Effector CD8-positive, alpha-beta T cell (primary cell): ENCODE measurements at regions not wholly inside any gene's neighbourhood (a gene's known extent, or its start where the extent isn't known, plus 50 kb on each side); places are given as distances from the start of the nearest gene placed in this dataset.
A peak's percentile ranks its signal among the peaks of the same experiment; 100 is the strongest.

Source experiments
- DNase-seq: peaks from one replicate; lab custom pipeline; 2025; lab: John Stamatoyannopoulos, UW

DNA sequence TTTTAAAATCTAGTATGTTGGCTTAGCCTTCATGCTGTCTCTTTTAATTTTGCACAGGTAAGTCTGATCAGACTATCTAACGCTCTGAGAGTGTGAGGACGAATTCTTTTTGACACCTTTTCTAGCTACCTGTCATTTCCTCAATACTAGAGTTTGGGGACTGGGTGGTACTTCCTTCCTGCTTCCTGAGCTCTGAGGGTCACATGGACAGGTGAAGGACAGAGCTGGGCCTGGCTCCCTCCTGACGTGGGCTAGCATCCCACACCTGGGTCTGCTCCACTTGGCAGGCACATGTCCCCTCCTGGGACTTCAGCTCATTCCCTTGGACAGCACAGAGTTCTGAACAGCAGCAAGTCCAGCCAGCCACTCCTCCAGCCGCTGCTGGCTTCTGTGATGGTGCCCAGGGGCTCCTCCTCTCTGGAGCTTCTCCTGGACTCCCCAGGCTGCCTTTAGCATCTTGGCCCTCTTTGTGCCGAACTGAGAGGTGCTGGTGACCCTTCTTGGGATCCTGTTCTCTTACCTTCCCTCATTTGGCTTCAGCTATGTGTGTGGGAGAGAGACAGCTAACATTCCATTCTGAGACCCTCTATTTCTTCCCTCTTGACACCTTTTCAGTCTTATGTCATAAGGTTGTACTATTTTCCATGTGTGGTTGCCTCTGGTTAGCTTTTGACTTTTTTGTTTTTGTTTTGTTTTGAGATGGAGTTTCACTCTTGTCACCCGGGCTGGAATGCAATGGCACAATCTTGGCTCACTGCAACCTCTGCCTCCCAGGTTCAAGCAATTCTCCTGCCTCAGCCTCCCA is 106.9 kb downstream of the B3GNT2 start:
- DNase-seq, result no peak

DNA sequence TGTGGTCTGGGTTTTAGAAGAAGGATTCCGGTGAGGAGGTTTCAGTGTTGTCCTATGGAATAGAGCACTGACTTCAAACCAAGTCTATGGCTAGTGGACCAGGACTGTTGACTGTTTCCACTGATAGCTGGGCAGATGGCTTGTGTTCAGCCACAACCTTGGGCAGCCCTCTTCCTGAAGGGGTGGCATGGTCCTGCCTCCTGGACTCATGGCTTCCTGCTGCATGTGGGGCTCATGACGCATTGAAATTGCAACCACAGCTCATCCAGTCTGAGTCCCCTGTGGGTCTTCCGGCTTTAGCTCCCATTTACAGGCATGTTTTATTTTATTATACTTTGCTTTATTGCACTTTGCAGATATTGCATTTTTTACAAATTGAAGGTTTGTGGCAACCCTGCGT is 105.0 kb downstream of the B3GNT2 start:
- DNase-seq, result no peak

DNA sequence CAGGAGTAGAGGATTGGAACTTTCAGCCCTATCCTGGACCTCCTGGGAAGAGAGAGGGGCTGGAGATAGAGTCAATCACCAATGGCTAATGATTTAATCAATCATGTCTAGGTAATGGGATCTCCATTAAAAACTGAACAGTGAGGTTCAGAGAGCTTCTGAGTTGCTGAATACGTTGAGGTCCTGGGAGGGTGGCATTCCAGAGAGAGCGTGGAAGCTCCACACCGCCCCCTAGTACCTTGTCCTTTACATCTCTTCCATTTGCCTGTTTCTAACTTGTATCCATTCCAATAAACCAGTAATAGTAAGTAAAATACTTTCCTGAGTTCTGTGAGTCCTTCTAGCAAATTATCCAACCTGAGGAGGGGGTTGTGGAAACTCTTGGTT is 101.7 kb downstream of the B3GNT2 start:
- no peak for DNase-seq

DNA sequence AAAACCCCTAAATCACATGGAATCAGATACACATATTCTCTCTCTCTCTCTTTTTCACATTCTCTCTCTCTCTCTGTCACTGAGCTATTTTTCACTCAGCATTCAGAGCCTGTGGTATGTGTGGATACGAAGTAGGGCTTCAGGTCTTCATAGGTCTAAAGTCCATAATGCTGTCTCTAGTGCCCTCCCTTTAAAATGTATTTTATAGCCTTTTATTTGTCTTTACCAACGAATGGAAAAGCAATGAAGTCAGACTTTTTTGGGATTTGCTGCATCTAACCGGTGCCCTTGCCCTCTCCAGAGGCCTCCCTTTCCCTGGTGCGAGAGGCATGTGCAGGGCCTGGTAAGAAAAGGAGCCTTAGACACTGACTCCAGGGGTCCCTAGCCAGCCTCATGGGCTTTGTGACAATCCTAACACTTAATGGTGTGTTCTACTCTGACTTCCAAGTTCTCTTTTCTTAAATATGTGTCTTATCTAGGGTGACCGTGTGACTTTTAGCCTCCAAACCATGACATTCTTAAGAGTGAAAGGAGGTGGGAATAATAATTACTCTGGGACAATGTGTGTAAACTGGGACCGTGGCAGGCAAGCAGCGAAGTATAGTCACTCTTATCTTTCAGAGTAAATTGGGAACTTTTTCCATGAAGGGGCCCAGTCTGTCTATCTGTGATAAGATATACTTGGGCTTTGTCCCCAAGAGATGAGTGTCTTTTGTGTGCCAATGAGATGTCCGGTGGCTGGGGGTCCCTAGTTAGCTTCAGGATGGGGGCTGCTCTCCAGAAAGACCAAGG is 101.1 kb downstream of the B3GNT2 start:
- no peak for DNase-seq

DNA sequence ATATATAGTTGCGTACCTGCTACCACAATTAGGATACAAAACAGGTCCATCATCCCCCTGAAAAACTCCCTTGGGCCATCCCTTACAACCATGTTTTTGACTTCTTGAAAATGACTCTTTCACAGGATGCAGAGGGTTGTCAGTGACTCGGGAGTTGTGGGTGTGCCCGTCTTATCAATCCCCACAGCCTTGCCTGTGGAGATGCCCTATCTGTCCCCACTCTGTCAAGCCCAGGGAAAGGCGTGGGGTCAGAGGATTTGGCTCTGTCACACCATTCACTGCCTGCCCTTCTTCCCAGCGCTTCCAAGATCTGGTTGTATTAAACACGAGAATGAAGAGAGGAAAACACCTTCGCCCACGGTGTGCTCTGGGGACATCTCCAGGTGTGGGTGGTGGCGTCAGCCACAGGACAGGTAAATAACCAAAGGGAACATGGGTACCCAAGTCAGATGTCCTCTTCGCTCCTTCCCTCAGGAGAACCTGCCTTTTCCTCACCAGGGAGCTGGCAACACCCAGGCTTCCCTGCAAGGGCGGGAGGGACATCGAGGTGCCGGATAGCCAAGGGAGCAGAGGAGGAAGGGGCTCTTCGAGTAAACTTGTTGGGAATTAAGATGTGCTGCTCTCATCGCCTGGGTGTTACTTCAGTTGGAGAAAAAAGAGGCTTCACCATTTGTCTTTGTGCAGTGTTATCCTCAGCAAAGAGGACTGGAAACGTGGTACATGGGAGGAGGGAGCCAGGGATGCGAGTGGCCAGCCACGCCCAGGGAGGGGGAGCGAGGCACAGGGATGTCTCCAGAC is 100.3 kb downstream of the B3GNT2 start:
- DNase-seq, result no peak

DNA sequence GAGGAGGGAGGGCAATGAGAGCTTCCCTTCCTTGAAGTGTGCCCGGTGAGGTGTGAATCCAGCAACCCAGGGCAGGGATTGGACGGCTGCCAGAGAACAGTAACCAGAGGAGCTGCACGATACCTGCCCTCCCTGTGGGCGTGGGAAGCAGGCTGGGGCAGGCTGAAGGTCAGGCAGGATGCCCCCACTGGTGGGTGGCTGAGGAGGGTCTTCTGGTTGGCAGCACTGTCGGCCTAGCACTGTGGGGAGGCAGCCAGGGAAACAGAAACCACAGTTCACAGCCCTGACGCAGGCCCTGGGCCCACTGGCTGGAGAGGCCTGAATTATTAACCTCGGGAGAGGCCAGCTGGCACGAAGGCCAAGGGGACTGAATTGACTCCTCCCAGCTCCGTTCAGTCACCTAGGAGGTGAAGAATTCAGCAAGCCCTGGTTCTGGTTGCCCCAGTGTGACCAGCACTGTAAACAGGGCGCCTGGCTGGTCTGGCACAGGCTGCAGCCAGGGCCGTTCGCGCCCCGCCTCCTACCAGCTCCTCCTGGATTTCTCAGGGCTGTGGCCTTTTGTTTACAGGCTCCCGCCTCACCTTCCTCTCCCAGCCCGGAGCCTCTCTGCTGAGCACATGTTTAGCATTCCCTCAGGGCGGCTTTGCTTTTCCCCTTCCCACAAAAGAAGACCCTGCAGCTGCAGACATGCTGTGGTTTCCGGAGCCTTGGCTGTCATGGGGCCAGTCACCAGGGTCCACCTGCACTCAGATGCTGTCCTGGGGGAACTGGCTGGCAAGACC is 97.8 kb downstream of the B3GNT2 start:
- DNase-seq, result no peak

DNA sequence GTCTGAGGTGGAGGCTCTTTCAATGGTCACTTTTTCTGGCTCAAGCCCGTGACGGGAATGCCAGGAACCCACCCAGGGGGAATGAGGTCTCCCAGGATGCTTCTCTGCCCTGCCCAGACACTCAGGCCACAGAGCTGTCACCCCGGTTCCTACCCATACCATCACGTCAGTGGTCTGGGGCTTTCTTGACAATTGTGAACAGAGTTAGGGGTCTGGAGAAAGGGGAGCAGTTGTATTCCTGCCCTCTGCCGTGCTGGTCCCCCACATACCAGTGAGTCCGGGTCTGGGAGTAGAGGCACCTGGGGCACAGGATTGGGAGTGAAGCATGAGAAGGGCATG is 97.2 kb downstream of the B3GNT2 start:
- DNase-seq, result no peak

DNA sequence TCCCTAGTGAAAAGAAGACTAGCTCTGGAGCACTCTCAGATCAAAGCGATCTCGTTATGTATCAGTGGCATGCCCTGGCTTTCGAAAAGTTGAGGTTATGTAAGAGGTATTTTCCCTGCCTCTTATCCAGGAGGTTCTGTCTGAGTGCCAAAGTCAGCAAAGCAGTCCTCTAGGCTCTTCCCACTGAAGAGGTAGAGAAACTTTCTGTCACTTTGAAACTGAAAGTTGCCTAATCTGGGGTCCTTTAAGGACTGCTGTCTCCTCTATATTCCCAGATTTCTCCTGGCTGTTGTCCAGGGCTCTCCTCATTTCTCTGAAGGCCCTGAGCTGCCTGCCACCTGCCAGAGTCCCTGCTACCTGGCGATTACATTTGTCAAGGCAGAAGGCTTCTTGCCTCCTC is 96.3 kb downstream of the B3GNT2 start:
- no peak for DNase-seq

DNA sequence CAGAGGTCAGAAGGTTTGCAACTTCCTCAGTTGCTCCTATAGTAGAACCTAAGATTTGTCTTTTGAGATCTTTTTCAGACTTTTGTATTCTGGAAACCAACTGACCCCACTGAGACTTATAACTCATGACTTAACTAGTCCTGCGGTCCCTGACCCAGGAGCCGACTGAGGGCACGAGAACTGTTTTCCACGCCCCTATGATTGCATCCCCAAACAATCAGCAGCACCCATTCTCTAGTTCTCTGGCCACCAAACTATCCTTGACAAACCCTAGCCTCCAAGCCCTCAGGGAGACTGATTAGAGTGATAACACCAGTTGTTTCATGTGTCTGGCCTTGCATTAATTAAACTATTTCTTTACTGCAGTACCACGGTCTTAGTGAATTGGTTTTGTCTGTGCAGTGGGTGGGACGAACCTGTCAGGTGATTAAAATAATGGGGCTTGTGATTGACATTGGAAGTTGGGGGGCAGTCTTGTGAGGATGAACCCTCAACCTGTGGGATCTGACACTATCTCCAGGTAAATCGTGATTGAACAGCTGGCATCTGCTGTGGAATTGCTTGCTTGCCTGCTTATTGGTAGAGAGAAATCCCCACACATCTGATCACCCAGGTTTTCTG is 95.7 kb downstream of the B3GNT2 start:
- DNase-seq, result no peak

DNA sequence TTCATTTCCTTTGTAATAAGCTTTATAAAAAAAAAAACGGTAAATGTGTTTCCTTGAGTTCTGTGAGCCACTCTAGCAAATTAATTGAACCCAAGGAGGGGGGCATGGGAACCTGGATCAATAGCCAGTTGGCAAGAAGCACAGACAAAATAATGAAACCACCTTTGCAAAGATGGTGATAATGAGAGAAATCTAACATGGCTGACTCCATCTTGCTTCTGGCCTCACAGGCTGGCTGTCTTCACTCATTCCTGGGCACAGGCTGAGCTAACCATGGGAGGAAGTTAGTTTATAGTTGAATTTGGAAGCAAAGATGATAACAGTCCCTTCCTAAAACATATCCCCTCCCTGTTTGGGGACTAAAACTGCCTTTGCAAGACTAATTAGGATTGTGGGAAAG is 95.1 kb downstream of the B3GNT2 start:
- no peak for DNase-seq

DNA sequence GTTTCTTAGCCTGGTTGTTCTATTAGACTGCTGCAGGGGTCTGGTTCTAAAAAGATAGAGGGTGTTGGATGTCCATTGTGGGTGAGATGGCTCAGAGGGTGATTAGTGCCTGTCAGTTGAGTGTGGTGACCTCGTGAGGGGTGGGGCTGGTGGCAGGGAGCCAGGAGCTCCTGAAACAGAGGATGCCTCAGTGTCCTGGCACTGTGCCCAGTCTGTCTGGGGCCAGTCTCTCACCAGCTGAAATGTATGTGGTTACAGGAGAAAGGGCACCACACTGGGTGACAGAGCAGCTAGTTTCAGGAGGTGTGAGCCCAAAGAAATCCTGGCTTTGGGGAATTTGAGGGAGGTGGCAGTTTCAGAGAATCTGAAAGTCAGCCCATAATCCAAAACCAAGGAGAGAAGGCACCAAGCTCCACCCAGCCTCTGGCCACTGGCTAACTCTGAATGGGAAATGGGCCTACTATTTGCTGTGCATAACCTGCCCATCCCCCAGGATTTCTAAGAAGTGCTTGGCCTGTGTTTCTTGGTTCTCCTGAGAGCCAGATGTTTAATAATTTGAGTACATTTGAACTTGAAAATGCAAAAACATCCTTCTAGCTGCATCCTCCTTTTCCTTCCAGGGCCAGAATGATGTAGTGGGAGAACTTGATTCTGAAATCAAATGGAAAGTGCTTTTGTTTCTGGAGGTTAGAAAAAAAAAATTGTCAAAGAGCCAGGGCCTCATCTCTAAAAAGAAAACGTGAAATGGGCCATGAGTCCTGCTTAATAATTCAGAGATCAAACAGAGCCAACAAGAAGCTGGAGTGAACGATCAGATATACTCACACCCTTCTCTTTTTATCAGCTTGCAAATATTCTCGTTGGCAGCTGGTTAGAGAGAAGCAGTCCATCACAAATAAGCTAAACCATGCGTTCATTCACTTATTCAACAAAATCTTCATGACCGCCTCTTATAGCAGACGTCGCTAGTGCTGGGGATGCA is 92.3 kb downstream of the B3GNT2 start:
- peak; percentile 13 for DNase-seq

DNA sequence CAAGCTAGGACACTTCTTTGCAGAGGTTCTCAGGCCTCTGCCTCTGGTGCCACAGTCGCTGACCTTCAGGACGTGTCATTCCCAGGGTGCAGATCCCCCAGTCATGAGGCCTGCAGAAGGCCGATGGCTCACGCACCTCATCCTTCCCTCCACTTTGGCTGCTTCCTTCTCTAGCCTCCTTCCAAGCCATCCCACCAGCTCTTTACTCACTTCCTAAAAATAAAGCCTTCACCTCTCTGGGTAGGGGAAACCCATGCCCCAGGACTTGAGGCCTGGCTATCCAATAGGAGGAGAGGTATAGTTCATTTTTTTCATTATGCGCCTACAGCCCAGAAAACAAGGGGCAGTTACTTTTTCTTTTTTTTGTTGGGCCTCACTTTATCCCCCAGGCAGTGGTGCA is 91.4 kb downstream of the B3GNT2 start:
- DNase-seq, result no peak

DNA sequence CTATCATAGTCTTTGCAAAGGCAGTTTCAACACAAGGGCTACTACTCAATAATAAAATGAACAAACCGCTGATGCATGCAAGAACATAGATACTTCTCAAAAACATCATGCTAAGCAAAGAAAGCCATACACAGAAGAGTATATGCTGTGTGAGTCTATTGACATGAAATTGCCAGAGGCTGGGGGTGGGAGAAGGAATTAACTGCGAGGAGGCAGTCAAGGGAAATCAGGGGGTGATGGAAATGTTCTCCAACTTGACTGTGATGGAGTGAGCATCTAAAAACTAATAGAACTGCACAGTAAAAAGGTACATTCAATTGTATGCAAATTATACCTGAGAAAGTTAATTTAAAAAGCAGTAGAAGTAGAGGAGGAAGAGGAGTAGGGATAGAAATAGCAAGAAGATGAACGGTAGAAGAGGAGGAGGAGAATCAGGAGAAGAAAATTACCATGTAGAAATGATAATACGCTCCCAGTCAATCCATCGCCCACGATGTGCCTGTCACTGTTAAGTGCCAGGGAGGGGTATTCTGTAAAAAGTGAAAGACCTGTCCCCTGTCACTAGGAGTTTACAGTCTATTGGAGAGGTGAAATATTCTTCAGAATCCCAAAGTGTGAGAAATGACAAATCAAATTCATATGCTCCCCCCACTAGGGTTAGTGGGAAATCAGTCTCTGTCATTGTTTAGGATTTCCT is 90.3 kb downstream of the B3GNT2 start:
- DNase-seq, result no peak

DNA sequence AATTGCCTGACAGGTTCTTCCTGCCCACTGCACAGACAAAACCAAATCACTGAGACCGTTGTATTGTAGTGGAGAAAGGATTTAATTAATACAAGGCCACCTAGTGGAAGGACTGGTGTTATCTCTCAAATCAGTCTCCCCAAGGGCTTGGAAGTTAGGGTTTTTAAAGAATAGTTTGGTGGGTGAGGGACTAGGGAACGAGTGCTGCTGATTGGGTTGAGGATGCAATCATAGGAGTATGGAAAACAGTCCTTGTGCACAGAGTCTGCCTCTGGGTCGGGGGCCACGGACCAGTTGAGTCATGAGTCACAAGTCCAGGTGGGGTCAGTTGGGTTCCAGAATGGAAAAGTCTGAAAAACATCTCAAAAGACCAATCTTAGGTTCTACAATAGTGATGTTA is 89.1 kb downstream of the B3GNT2 start:
- DNase-seq, result no peak

DNA sequence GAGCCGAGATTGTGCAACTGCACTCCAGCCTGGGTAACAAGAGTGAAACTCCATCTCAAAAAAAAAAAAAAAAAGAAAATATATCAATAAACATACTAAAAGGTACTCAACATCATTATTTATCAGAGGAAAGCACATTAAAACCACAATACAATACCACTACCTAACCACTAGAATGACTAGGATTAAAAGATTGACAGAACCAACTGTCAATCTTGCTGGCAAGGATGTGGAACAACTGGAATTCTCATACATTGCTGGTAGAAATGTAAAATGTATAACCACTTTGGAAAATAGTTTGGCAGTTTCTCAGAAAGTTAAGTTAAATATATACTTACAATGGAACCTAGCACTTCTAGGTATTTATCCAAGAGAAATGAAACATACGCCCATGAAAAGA is 88.6 kb downstream of the B3GNT2 start:
- DNase-seq, result no peak

DNA sequence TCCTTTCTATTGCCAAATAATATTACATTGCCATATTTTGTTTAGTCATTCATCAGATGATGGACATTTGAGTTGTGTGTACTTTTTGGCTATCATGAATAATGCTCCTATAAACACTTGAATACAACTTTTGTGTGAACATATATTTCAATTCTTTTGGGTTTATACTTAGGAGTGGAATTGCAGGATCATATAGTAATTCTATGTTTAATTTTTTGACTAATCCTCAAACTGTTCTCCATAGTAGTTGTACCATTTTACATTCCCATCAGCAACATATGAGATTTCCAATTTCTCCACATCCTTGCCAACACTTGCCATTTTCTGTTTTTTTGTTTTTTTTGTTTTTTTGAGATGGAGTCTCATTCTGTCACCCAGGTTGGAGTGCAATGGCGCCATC is 87.2 kb downstream of the B3GNT2 start:
- no peak for DNase-seq

DNA sequence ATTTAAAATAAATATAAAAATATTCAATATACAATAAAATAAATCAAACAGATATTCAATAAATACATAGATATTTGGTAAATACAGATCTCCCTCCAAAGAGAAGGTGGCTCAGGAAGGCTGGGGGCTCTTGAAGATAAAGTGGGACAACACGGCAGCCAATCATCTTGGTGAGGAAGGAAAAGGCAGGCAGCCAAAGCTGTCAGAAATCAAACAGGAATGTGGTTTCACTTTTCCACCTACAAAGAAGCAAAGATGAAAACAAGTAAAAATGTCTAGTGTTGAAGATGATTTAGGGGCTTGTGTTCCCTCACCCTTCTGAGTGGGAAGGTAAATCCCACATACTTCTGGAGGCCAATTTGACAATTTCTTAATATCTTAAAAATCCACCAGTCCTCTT is 85.7 kb downstream of the B3GNT2 start:
- no peak for DNase-seq

DNA sequence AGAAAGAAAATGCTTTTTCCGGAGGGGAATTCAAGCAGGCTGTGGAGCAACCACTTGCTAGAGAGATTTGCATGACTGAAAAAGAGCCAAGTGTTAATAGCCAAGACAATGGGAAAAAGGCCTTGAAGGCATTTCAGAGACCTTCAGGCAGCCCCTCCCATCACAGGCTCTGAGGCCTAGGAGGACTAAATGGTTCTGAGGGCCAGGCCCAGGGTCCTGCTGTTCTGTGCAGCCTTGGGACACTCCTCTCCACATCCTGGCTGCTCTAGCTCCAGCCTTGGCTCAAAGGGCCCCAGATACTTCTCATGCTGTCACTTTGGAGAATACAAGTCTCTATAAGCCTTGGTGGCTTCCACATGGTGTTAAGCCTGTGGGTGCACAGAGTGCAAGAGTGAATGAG is 81.8 kb downstream of the B3GNT2 start:
- DNase-seq, result no peak
